ENCODE measurements at regions not wholly inside any gene's neighbourhood (a gene's known extent, or its start where the extent isn't known, plus 50 kb on each side); places are given as distances from the start of the nearest gene placed in this dataset.

GRCh38 chr12:5096241-5096924 is 52.7 kb downstream of the KCNA5 start:
- 0 out of 2 replicates have a peak, but pooled peaks have one; percentile 14 for TF ChIP-seq CTCF (IDR thresholded peaks at IDR 0.05)

- no peak for TF ChIP-seq CTCF (IDR thresholded peaks at IDR 0.05)
Measured at GRCh38 chr12:5097786-5098185, 54.1 kb downstream of the KCNA5 start.

- no peak for TF ChIP-seq CTCF (IDR thresholded peaks at IDR 0.05)
Measured at GRCh38 chr12:5099136-5099535, 55.5 kb downstream of the KCNA5 start.

- TF ChIP-seq CTCF (IDR thresholded peaks at IDR 0.05) = no peak
Measured at GRCh38 chr12:5099591-5099990, 55.9 kb downstream of the KCNA5 start.

- no peak for TF ChIP-seq CTCF (IDR thresholded peaks at IDR 0.05)
Measured at GRCh38 chr12:5101686-5102085, 58.0 kb downstream of the KCNA5 start.

GRCh38 chr12:5102261-5102789 is 58.6 kb downstream of the KCNA5 start:
- no peak for TF ChIP-seq CTCF (IDR thresholded peaks at IDR 0.05)

GRCh38 chr12:5102806-5103205 is 59.1 kb downstream of the KCNA5 start:
- no peak for TF ChIP-seq CTCF (IDR thresholded peaks at IDR 0.05)
